Liver (tissue), 8 donors: ENCODE measurements at regions not wholly inside any gene's neighbourhood (a gene's known extent, or its start where the extent isn't known, plus 50 kb on each side); places are given as distances from the start of the nearest gene placed in this dataset.

ENCODE experiments used
- DNase-seq: peaks from one replicate; pipeline ENCODE4 v3.0.0-alpha.2; 2017; ENCODE audit warnings: low spot score
- H3K27ac ChIP-seq, 2 donors: one replicate each; pipeline ENCODE4 v1.7.0; 2013; ENCODE audit warnings: inconsistent platforms in 2 of 2, low read length in 2 of 2, control low read depth in 1 of 2, low read depth in 1 of 2, mild to moderate bottlenecking in 1 of 2
- H3K27me3 ChIP-seq, 4 donors: one replicate each; pipeline versions ENCODE4 v1.6.1 to v1.7.0; 2013; ENCODE audit warnings: low read length in 3 of 4, inconsistent platforms in 1 of 4, mild to moderate bottlenecking in 1 of 4, moderate library complexity in 1 of 4; ENCODE audit not compliant: control insufficient read depth in 4 of 4, insufficient read depth in 4 of 4
- H3K36me3 ChIP-seq, 4 donors: one replicate each; pipeline versions ENCODE4 v1.6.1 to v1.7.0; 2013; ENCODE audit warnings: low read length in 3 of 4, mild to moderate bottlenecking in 3 of 4, low read depth in 1 of 4, moderate library complexity in 1 of 4; ENCODE audit not compliant: control insufficient read depth in 4 of 4, insufficient read depth in 3 of 4
- H3K4me1 ChIP-seq, 4 donors: one replicate each; pipeline versions ENCODE4 v1.6.1 to v1.7.0; 2013; ENCODE audit warnings: low read length in 3 of 4, mild to moderate bottlenecking in 3 of 4, moderate library complexity in 1 of 4; ENCODE audit not compliant: control insufficient read depth in 4 of 4, insufficient read depth in 4 of 4
- H3K4me3 ChIP-seq, 3 donors: one replicate each; pipeline versions ENCODE4 v1.6.1 to v1.7.0; 2013; ENCODE audit warnings: low read length in 3 of 3, control low read depth in 1 of 3, low read depth in 1 of 3, mild to moderate bottlenecking in 1 of 3
- H3K9ac ChIP-seq, 2 donors: one replicate each; pipeline ENCODE4 v1.7.0; 2013; ENCODE audit warnings: low read length in 2 of 2, mild to moderate bottlenecking in 2 of 2, moderate library complexity in 2 of 2, control low read depth in 1 of 2, low read depth in 1 of 2
- H3K9me3 ChIP-seq, 4 donors: one replicate each; pipeline versions ENCODE4 v1.6.1 to v1.7.0; 2013; ENCODE audit warnings: low read length in 3 of 4; ENCODE audit not compliant: control insufficient read depth in 4 of 4
- CTCF ChIP-seq: fragments of 150-350 bp; IDR thresholded peaks from 2 replicates; pipeline ENCODE4 v1.5.1; 2017; ENCODE audit warnings: improper control_type of control experiment, low read depth, low read length; ENCODE audit not compliant: missing input control
- EGR1 ChIP-seq, 2 donors: IDR thresholded peaks; 2 replicates each; pipeline ENCODE4 v1.6.1; 2016 to 2018; ENCODE audit warnings: antibody characterized with exemption in 2 of 2, low read depth in 2 of 2
- FOXA1 ChIP-seq: IDR thresholded peaks from 2 replicates; pipeline ENCODE4 v1.6.1; 2016; ENCODE audit warnings: antibody characterized with exemption
- HNF4A ChIP-seq, 2 donors: conservative IDR thresholded peaks; 2 replicates each; pipeline ENCODE4 v1.6.1; 2016; ENCODE audit warnings: antibody characterized with exemption in 2 of 2, mild to moderate bottlenecking in 2 of 2
- HNF4G ChIP-seq: IDR thresholded peaks from 2 replicates; pipeline ENCODE4 v1.6.1; 2016; ENCODE audit warnings: antibody characterized with exemption
- JUND ChIP-seq, 2 donors: IDR thresholded peaks; 2 replicates each; pipeline ENCODE4 v1.6.1; 2016; ENCODE audit warnings: antibody characterized with exemption in 2 of 2
- MAX ChIP-seq: IDR thresholded peaks from 2 replicates; pipeline ENCODE4 v1.6.1; 2016; ENCODE audit warnings: antibody characterized with exemption
- NR2F2 ChIP-seq: IDR thresholded peaks from 2 replicates; pipeline ENCODE4 v1.6.1; 2016; ENCODE audit warnings: antibody characterized with exemption
- RAD21 ChIP-seq, 2 donors: IDR thresholded peaks; 2 replicates each; pipeline ENCODE4 v1.6.1; 2016; ENCODE audit warnings: antibody characterized with exemption in 2 of 2, mild to moderate bottlenecking in 2 of 2
- RXRA ChIP-seq, 2 donors: IDR thresholded peaks; 2 replicates each; pipeline ENCODE4 v1.6.1; 2017 to 2018; ENCODE audit warnings: antibody characterized with exemption in 2 of 2, mild to moderate bottlenecking in 1 of 2
- YY1 ChIP-seq: IDR thresholded peaks from 2 replicates; pipeline ENCODE4 v1.6.1; 2016; ENCODE audit warnings: antibody characterized with exemption, mild to moderate bottlenecking
- WGBS: extraction: QIAGEN DNeasy Blood & Tissue Kit; methylation state at CpG from one replicate; pipeline ENCODE4 v1.1.7; 2013; 5-methylcytosine and 5-hydroxymethylcytosine counted together
- TF ChIP-seq, protein P1 (sequence below): IDR thresholded peaks from 2 replicates; pipeline ENCODE4 v1.6.1; 2016; ENCODE audit warnings: antibody characterized with exemption, mild to moderate bottlenecking
- donor health status: healthy.
- donor health status: healthy.
- donor health status: healthy.
- donor health status: healthy.
- donor health status: healthy.

DNA sequence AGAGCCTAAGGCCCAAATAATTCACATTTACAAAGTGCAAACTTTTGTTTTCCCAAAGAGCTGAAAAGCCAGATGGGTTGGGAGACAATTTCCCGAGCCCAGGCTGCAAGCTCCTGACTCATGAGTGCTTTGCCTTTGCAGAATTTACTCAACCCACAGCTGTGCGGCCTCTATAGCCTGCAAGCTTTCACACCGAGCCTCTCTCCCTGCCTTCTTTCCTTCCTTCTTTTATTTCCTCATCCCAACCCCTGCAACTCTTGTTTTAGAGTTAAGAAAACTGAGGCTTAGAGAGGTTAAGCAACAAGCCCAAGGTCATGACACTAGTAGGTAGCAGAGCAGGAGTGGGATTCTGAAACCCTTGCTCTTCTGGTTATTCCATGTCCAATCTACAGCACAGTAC, 203.0 kb upstream of the GPR26 start:
- H3K9me3 ChIP-seq, result no peaks in the 10 kb centered on the region
- H3K9ac ChIP-seq, result no peak overlapping the region
- no peak overlapping the region for H3K4me3 ChIP-seq
- no peak for DNase-seq
- no peak overlapping the region for H3K27ac ChIP-seq
- 63% methylated on average over 3 of the region's 3 CpGs for WGBS
- no peaks in the 10 kb centered on the region for H3K4me1 ChIP-seq
- no peaks in the 10 kb centered on the region for H3K36me3 ChIP-seq
- no peaks in the 10 kb centered on the region for H3K27me3 ChIP-seq
- TF ChIP-seq, protein P1, sequence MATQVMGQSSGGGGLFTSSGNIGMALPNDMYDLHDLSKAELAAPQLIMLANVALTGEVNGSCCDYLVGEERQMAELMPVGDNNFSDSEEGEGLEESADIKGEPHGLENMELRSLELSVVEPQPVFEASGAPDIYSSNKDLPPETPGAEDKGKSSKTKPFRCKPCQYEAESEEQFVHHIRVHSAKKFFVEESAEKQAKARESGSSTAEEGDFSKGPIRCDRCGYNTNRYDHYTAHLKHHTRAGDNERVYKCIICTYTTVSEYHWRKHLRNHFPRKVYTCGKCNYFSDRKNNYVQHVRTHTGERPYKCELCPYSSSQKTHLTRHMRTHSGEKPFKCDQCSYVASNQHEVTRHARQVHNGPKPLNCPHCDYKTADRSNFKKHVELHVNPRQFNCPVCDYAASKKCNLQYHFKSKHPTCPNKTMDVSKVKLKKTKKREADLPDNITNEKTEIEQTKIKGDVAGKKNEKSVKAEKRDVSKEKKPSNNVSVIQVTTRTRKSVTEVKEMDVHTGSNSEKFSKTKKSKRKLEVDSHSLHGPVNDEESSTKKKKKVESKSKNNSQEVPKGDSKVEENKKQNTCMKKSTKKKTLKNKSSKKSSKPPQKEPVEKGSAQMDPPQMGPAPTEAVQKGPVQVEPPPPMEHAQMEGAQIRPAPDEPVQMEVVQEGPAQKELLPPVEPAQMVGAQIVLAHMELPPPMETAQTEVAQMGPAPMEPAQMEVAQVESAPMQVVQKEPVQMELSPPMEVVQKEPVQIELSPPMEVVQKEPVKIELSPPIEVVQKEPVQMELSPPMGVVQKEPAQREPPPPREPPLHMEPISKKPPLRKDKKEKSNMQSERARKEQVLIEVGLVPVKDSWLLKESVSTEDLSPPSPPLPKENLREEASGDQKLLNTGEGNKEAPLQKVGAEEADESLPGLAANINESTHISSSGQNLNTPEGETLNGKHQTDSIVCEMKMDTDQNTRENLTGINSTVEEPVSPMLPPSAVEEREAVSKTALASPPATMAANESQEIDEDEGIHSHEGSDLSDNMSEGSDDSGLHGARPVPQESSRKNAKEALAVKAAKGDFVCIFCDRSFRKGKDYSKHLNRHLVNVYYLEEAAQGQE, result no peak
- no peak for TF ChIP-seq YY1

DNA sequence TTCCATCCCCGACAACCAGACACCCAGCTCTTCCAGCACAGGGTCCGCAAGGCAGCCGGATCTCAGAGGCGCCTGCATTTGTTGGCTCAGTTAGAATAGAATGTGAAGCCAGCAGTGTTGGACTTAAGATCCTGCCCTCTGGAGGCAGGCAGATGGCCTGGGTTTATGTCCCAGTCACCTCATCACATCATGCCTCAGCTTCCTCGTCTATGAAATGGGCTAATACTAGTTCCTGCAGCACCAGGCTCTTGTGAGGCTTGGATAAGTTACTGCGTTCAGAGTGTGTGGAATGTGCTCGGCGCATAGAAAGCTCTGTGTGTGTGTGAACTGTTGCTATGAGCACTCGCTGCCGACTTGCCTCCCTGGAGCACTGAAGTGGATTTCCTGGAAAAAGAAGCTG, 202.5 kb upstream of the GPR26 start:
- Histone ChIP-seq H3K4me3 (no peak overlapping the region), H3K4me1 (no peaks in the 10 kb centered on the region), H3K9ac (no peak overlapping the region), H3K9me3 (no peaks in the 10 kb centered on the region), H3K36me3 (no peaks in the 10 kb centered on the region), H3K27ac (no peak overlapping the region), H3K27me3 (no peaks in the 10 kb centered on the region)
- DNase-seq, result no peak
- TF ChIP-seq FOXA1 (no peak), YY1 (no peak), JUND (IDR thresholded peaks at IDR 0.05) (no peak)
- 91% methylated on average over 10 of the region's 10 CpGs for WGBS

- Histone ChIP-seq H3K27ac (no peak overlapping the region), H3K4me3 (no peak overlapping the region), H3K4me1 (no peaks in the 10 kb centered on the region), H3K9me3 (no peaks in the 10 kb centered on the region), H3K27me3 (no peaks in the 10 kb centered on the region), H3K36me3 (no peaks in the 10 kb centered on the region), H3K9ac (no peak overlapping the region)
- 66% methylated on average over 3 of the region's 3 CpGs for WGBS
- TF ChIP-seq, protein P1, result no peak
- TF ChIP-seq CTCF (no peak), FOXA1 (no peak), MAX (no peak), RAD21 (IDR thresholded peaks at IDR 0.05) (no peak), HNF4A (conservative IDR thresholded peaks at IDR 0.05) (no peak), YY1 (no peak), HNF4G (no peak), RXRA (IDR thresholded peaks at IDR 0.05) (no peak), EGR1 (IDR thresholded peaks at IDR 0.05; ENCODE audit: low read depth in 2 of 2) (no peak), NR2F2 (no peak)
- no peak for DNase-seq
Measured at GRCh38 chr10:123464430-123465323, 201.5 kb upstream of the GPR26 start.
